Liver (tissue), 8 donors: ENCODE measurements at regions not wholly inside any gene's neighbourhood (a gene's known extent, or its start where the extent isn't known, plus 50 kb on each side); places are given as distances from the start of the nearest gene placed in this dataset.

Experiments
- DNase-seq: peaks from one replicate; pipeline ENCODE4 v3.0.0-alpha.2; 2017; ENCODE audit warnings: low spot score
- H3K27ac ChIP-seq, 2 donors: one replicate each; pipeline ENCODE4 v1.7.0; 2013; ENCODE audit warnings: inconsistent platforms in 2 of 2, low read length in 2 of 2, control low read depth in 1 of 2, low read depth in 1 of 2, mild to moderate bottlenecking in 1 of 2
- H3K27me3 ChIP-seq, 4 donors: one replicate each; pipeline versions ENCODE4 v1.6.1 to v1.7.0; 2013; ENCODE audit warnings: low read length in 3 of 4, inconsistent platforms in 1 of 4, mild to moderate bottlenecking in 1 of 4, moderate library complexity in 1 of 4; ENCODE audit not compliant: control insufficient read depth in 4 of 4, insufficient read depth in 4 of 4
- H3K36me3 ChIP-seq, 4 donors: one replicate each; pipeline versions ENCODE4 v1.6.1 to v1.7.0; 2013; ENCODE audit warnings: low read length in 3 of 4, mild to moderate bottlenecking in 3 of 4, low read depth in 1 of 4, moderate library complexity in 1 of 4; ENCODE audit not compliant: control insufficient read depth in 4 of 4, insufficient read depth in 3 of 4
- H3K4me1 ChIP-seq, 4 donors: one replicate each; pipeline versions ENCODE4 v1.6.1 to v1.7.0; 2013; ENCODE audit warnings: low read length in 3 of 4, mild to moderate bottlenecking in 3 of 4, moderate library complexity in 1 of 4; ENCODE audit not compliant: control insufficient read depth in 4 of 4, insufficient read depth in 4 of 4
- H3K4me3 ChIP-seq, 3 donors: one replicate each; pipeline versions ENCODE4 v1.6.1 to v1.7.0; 2013; ENCODE audit warnings: low read length in 3 of 3, control low read depth in 1 of 3, low read depth in 1 of 3, mild to moderate bottlenecking in 1 of 3
- H3K9ac ChIP-seq, 2 donors: one replicate each; pipeline ENCODE4 v1.7.0; 2013; ENCODE audit warnings: low read length in 2 of 2, mild to moderate bottlenecking in 2 of 2, moderate library complexity in 2 of 2, control low read depth in 1 of 2, low read depth in 1 of 2
- H3K9me3 ChIP-seq, 4 donors: one replicate each; pipeline versions ENCODE4 v1.6.1 to v1.7.0; 2013; ENCODE audit warnings: low read length in 3 of 4; ENCODE audit not compliant: control insufficient read depth in 4 of 4
- EGR1 ChIP-seq, 2 donors: IDR thresholded peaks; 2 replicates each; pipeline ENCODE4 v1.6.1; 2016 to 2018; ENCODE audit warnings: antibody characterized with exemption in 2 of 2, low read depth in 2 of 2
- FOXA1 ChIP-seq: IDR thresholded peaks from 2 replicates; pipeline ENCODE4 v1.6.1; 2016; ENCODE audit warnings: antibody characterized with exemption
- FOXA2 ChIP-seq: IDR thresholded peaks from 2 replicates; pipeline ENCODE4 v1.6.1; 2016; ENCODE audit warnings: antibody characterized with exemption
- HNF4A ChIP-seq, 2 donors: conservative IDR thresholded peaks; 2 replicates each; pipeline ENCODE4 v1.6.1; 2016; ENCODE audit warnings: antibody characterized with exemption in 2 of 2, mild to moderate bottlenecking in 2 of 2
- HNF4G ChIP-seq: IDR thresholded peaks from 2 replicates; pipeline ENCODE4 v1.6.1; 2016; ENCODE audit warnings: antibody characterized with exemption
- JUND ChIP-seq, 2 donors: IDR thresholded peaks; 2 replicates each; pipeline ENCODE4 v1.6.1; 2016; ENCODE audit warnings: antibody characterized with exemption in 2 of 2
- NR2F2 ChIP-seq: IDR thresholded peaks from 2 replicates; pipeline ENCODE4 v1.6.1; 2016; ENCODE audit warnings: antibody characterized with exemption
- RAD21 ChIP-seq, 2 donors: IDR thresholded peaks; 2 replicates each; pipeline ENCODE4 v1.6.1; 2016; ENCODE audit warnings: antibody characterized with exemption in 2 of 2, mild to moderate bottlenecking in 2 of 2
- RXRA ChIP-seq, 2 donors: IDR thresholded peaks; 2 replicates each; pipeline ENCODE4 v1.6.1; 2017 to 2018; ENCODE audit warnings: antibody characterized with exemption in 2 of 2, mild to moderate bottlenecking in 1 of 2
- SP1 ChIP-seq: IDR thresholded peaks from 2 replicates; pipeline ENCODE4 v1.6.1; 2018; ENCODE audit warnings: antibody characterized with exemption, mild to moderate bottlenecking
- YY1 ChIP-seq: IDR thresholded peaks from 2 replicates; pipeline ENCODE4 v1.6.1; 2016; ENCODE audit warnings: antibody characterized with exemption, mild to moderate bottlenecking
- WGBS: extraction: QIAGEN DNeasy Blood & Tissue Kit; methylation state at CpG from one replicate; pipeline ENCODE4 v1.1.7; 2013; 5-methylcytosine and 5-hydroxymethylcytosine counted together
- TF ChIP-seq, protein P1 (sequence below): IDR thresholded peaks from 2 replicates; pipeline ENCODE4 v1.6.1; 2016; ENCODE audit warnings: antibody characterized with exemption
- TF ChIP-seq, protein P2 (sequence below): fragments of 150-350 bp; IDR thresholded peaks from 2 replicates; pipeline ENCODE4 v1.5.1; 2017; ENCODE audit warnings: improper control_type of control experiment, low read depth, low read length; ENCODE audit not compliant: missing input control
- TF ChIP-seq, protein P3 (sequence below): IDR thresholded peaks from 2 replicates; pipeline ENCODE4 v1.6.1; 2016; ENCODE audit warnings: antibody characterized with exemption
- TF ChIP-seq, protein P4 (sequence below): IDR thresholded peaks from 2 replicates; pipeline ENCODE4 v1.6.1; 2016; ENCODE audit warnings: antibody characterized with exemption, mild to moderate bottlenecking
- donor health status: healthy.
- donor health status: healthy.
- donor health status: healthy.
- donor health status: healthy.
- donor health status: healthy.

DNA sequence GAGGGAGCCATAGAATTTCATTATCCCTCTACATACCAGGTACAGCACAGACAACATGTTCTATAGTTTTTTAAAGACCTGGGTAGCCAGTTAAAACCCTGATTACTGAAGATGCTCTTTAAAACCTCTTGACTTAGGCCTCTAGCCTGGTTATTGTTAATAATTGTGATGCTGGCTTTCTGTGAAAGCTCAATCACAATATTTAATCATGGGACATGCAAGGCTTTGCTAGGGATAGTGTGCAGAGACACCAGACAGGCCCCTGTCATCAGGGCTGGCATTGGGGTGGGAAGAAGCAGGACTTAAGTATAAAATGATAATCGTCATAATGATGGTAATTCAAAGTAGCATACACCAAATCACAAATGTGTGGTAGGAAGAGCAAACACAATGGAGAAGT lies 274.4 kb downstream of the PTBP2 start:
- no peak for DNase-seq
- Histone ChIP-seq H3K27ac (no peak overlapping the region), H3K9ac (no peak overlapping the region), H3K27me3 (no peaks in the 10 kb centered on the region), H3K4me1 (no peaks in the 10 kb centered on the region), H3K36me3 (no peaks in the 10 kb centered on the region), H3K4me3 (no peak overlapping the region), H3K9me3 (no peaks in the 10 kb centered on the region)
- 80% methylated on average over 1 of the region's 1 CpG for WGBS
- TF ChIP-seq FOXA2: no peak
- TF ChIP-seq FOXA1: no peak
- TF ChIP-seq, protein P1, sequence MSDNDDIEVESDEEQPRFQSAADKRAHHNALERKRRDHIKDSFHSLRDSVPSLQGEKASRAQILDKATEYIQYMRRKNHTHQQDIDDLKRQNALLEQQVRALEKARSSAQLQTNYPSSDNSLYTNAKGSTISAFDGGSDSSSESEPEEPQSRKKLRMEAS: no peak
- no peak for TF ChIP-seq HNF4A (conservative IDR thresholded peaks at IDR 0.05)
- no peak for TF ChIP-seq YY1
- no peak for TF ChIP-seq JUND (IDR thresholded peaks at IDR 0.05)
- TF ChIP-seq, protein P2, sequence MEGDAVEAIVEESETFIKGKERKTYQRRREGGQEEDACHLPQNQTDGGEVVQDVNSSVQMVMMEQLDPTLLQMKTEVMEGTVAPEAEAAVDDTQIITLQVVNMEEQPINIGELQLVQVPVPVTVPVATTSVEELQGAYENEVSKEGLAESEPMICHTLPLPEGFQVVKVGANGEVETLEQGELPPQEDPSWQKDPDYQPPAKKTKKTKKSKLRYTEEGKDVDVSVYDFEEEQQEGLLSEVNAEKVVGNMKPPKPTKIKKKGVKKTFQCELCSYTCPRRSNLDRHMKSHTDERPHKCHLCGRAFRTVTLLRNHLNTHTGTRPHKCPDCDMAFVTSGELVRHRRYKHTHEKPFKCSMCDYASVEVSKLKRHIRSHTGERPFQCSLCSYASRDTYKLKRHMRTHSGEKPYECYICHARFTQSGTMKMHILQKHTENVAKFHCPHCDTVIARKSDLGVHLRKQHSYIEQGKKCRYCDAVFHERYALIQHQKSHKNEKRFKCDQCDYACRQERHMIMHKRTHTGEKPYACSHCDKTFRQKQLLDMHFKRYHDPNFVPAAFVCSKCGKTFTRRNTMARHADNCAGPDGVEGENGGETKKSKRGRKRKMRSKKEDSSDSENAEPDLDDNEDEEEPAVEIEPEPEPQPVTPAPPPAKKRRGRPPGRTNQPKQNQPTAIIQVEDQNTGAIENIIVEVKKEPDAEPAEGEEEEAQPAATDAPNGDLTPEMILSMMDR: no peak
- TF ChIP-seq, protein P3, sequence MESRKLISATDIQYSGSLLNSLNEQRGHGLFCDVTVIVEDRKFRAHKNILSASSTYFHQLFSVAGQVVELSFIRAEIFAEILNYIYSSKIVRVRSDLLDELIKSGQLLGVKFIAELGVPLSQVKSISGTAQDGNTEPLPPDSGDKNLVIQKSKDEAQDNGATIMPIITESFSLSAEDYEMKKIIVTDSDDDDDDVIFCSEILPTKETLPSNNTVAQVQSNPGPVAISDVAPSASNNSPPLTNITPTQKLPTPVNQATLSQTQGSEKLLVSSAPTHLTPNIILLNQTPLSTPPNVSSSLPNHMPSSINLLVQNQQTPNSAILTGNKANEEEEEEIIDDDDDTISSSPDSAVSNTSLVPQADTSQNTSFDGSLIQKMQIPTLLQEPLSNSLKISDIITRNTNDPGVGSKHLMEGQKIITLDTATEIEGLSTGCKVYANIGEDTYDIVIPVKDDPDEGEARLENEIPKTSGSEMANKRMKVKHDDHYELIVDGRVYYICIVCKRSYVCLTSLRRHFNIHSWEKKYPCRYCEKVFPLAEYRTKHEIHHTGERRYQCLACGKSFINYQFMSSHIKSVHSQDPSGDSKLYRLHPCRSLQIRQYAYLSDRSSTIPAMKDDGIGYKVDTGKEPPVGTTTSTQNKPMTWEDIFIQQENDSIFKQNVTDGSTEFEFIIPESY: no peak
- TF ChIP-seq SP1: no peak
- no peak for TF ChIP-seq RXRA (IDR thresholded peaks at IDR 0.05)
- TF ChIP-seq RAD21 (IDR thresholded peaks at IDR 0.05): no peak
- TF ChIP-seq EGR1 (IDR thresholded peaks at IDR 0.05; ENCODE audit: low read depth in 2 of 2): no peak
- TF ChIP-seq HNF4G: no peak
- TF ChIP-seq NR2F2: no peak

DNA sequence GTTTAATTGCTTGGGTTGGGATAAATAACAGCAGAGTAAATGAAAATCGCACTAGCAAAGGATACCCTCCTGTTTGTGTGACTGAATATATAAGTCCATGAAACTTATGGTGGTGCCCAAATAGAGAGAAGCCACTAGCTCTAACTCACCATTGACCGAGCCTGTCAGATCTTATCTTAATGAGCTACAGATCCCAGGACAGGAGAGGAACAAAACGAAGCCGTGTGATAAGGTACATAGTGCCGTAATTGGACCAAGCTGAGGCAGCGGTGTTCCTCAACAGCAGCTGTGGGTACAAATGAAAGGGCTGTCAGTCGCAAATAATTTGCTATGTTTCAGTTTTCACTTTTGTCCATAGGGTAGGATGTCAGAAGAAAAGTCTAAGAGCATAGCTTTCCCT lies 276.1 kb downstream of the PTBP2 start:
- H3K9ac ChIP-seq: no peak overlapping the region
- no peaks in the 10 kb centered on the region for H3K9me3 ChIP-seq
- H3K36me3 ChIP-seq: no peaks in the 10 kb centered on the region
- no peak for DNase-seq
- WGBS: 53% methylated on average over 7 of the region's 7 CpGs
- TF ChIP-seq, protein P4, sequence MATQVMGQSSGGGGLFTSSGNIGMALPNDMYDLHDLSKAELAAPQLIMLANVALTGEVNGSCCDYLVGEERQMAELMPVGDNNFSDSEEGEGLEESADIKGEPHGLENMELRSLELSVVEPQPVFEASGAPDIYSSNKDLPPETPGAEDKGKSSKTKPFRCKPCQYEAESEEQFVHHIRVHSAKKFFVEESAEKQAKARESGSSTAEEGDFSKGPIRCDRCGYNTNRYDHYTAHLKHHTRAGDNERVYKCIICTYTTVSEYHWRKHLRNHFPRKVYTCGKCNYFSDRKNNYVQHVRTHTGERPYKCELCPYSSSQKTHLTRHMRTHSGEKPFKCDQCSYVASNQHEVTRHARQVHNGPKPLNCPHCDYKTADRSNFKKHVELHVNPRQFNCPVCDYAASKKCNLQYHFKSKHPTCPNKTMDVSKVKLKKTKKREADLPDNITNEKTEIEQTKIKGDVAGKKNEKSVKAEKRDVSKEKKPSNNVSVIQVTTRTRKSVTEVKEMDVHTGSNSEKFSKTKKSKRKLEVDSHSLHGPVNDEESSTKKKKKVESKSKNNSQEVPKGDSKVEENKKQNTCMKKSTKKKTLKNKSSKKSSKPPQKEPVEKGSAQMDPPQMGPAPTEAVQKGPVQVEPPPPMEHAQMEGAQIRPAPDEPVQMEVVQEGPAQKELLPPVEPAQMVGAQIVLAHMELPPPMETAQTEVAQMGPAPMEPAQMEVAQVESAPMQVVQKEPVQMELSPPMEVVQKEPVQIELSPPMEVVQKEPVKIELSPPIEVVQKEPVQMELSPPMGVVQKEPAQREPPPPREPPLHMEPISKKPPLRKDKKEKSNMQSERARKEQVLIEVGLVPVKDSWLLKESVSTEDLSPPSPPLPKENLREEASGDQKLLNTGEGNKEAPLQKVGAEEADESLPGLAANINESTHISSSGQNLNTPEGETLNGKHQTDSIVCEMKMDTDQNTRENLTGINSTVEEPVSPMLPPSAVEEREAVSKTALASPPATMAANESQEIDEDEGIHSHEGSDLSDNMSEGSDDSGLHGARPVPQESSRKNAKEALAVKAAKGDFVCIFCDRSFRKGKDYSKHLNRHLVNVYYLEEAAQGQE: no peak
- TF ChIP-seq SP1: no peak
- H3K4me1 ChIP-seq: no peaks in the 10 kb centered on the region
- H3K27me3 ChIP-seq: no peaks in the 10 kb centered on the region
- no peak overlapping the region for H3K27ac ChIP-seq
- H3K4me3 ChIP-seq: no peak overlapping the region
